ENCODE measurements at regions not wholly inside any gene's neighbourhood (a gene's known extent, or its start where the extent isn't known, plus 50 kb on each side); places are given as distances from the start of the nearest gene placed in this dataset.

- no peak overlapping the region for H3K4me3 ChIP-seq (ENCODE audit: low read length)
- no peak for TF ChIP-seq CTCF (conservative IDR thresholded peaks at IDR 0.05; ENCODE audit: low read length)
- no peak for DNase-seq (ENCODE audit: low read depth)
These were observed 388.9 kb upstream of the CNTNAP5 start for GRCh38 chr2:123636232-123636631.

GRCh38 chr2:123640685-123641335 lies 384.3 kb upstream of the CNTNAP5 start:
- TF ChIP-seq CTCF (conservative IDR thresholded peaks at IDR 0.05; ENCODE audit: low read length): no peak
- no peak for DNase-seq (ENCODE audit: low read depth)
- H3K4me3 ChIP-seq (ENCODE audit: low read length): no peak overlapping the region

- H3K4me3 ChIP-seq (ENCODE audit: low read length): no peak overlapping the region
- no peak for TF ChIP-seq CTCF (conservative IDR thresholded peaks at IDR 0.05; ENCODE audit: low read length)
- no peak for DNase-seq (ENCODE audit: low read depth)
These were observed 381.0 kb upstream of the CNTNAP5 start for GRCh38 chr2:123644053-123644452.

- DNase-seq (ENCODE audit: low read depth): no peak
- no peak overlapping the region for H3K4me3 ChIP-seq (ENCODE audit: low read length)
- TF ChIP-seq CTCF (conservative IDR thresholded peaks at IDR 0.05; ENCODE audit: low read length): no peak
These were observed 377.1 kb upstream of the CNTNAP5 start for GRCh38 chr2:123648016-123648415.

- no peak overlapping the region for H3K4me3 ChIP-seq (ENCODE audit: low read length)
- TF ChIP-seq CTCF (conservative IDR thresholded peaks at IDR 0.05; ENCODE audit: low read length): no peak
- DNase-seq (ENCODE audit: low read depth): no peak
These were observed 376.1 kb upstream of the CNTNAP5 start for GRCh38 chr2:123648956-123649355.

- no peak for TF ChIP-seq CTCF (conservative IDR thresholded peaks at IDR 0.05; ENCODE audit: low read length)
- H3K4me3 ChIP-seq (ENCODE audit: low read length): no peak overlapping the region
- DNase-seq (ENCODE audit: low read depth): no peak
These were observed 373.9 kb upstream of the CNTNAP5 start for GRCh38 chr2:123651151-123651550.

GRCh38 chr2:123652320-123652719 lies 372.8 kb upstream of the CNTNAP5 start:
- no peak for DNase-seq (ENCODE audit: low read depth)
- no peak overlapping the region for H3K4me3 ChIP-seq (ENCODE audit: low read length)
- no peak for TF ChIP-seq CTCF (conservative IDR thresholded peaks at IDR 0.05; ENCODE audit: low read length)
